PFSK-1 (cell line): ENCODE measurements at regions not wholly inside any gene's neighbourhood (a gene's known extent, or its start where the extent isn't known, plus 50 kb on each side); places are given as distances from the start of the nearest gene placed in this dataset.

ENCODE experiments used
- FOXP2 ChIP-seq: optimal IDR thresholded peaks from 2 replicates; pipeline ENCODE3; 2011; ENCODE audit warnings: borderline replicate concordance, control low read depth, inconsistent platforms; ENCODE audit not compliant: insufficient read depth; ENCODE audit errors: extremely low read length, extremely low read depth
- POLR2AphosphoS5 ChIP-seq: IDR thresholded peaks from 2 replicates; pipeline ENCODE4 v1.6.1; 2012; ENCODE audit warnings: low read depth, mild to moderate bottlenecking, control low read depth, low read length, moderate library complexity
- REST ChIP-seq, 2 experiments: IDR thresholded peaks; 2 replicates each; pipeline versions ENCODE4 v1.6.1 to v1.8.0; 2011 to 2012; ENCODE audit warnings: low read depth in 2 of 2, low read length in 2 of 2, control low read depth in 1 of 2, inconsistent platforms in 1 of 2, mild to moderate bottlenecking in 1 of 2, moderate library complexity in 1 of 2; ENCODE audit not compliant: insufficient read depth in 1 of 2
- SIN3A ChIP-seq: IDR thresholded peaks from 2 replicates; pipeline ENCODE4 v1.6.1; 2012; ENCODE audit warnings: mild to moderate bottlenecking, low read length, moderate library complexity, borderline replicate concordance; ENCODE audit not compliant: insufficient read depth
- TAF1 ChIP-seq: IDR thresholded peaks from 2 replicates; pipeline ENCODE4 v1.6.1; 2012; ENCODE audit warnings: low read length, control low read depth, borderline replicate concordance; ENCODE audit not compliant: insufficient read depth

- TF ChIP-seq SIN3A = no peak
- TF ChIP-seq POLR2AphosphoS5 = no peak
- no peak for TF ChIP-seq TAF1
- no peak for TF ChIP-seq REST (IDR thresholded peaks at IDR 0.05; ENCODE audit: insufficient read depth in 1 of 2, low read depth in 2 of 2, low read length in 2 of 2)
- TF ChIP-seq FOXP2 = no peak
Observed at GRCh38 chr3:191743283-191743682, 282.3 kb downstream of the PYDC2 start.
